Hepatocyte (in vitro differentiated cells): ENCODE measurements at regions not wholly inside any gene's neighbourhood (a gene's known extent, or its start where the extent isn't known, plus 50 kb on each side); places are given as distances from the start of the nearest gene placed in this dataset.

Source experiments
- EZH2 ChIP-seq: fragments of 200-600 bp; sonication (generic); IDR thresholded peaks from 2 replicates; pipeline ENCODE4 v1.6.1; 2016; ENCODE audit warnings: antibody characterized with exemption, mild to moderate bottlenecking, borderline replicate concordance
- TF ChIP-seq, protein P1 (sequence below): fragments of 200-600 bp; sonication (generic); IDR thresholded peaks from 2 replicates; pipeline ENCODE4 v1.5.1; 2016; ENCODE audit warnings: antibody characterized with exemption, mild to moderate bottlenecking; ENCODE audit not compliant: poor library complexity

DNA sequence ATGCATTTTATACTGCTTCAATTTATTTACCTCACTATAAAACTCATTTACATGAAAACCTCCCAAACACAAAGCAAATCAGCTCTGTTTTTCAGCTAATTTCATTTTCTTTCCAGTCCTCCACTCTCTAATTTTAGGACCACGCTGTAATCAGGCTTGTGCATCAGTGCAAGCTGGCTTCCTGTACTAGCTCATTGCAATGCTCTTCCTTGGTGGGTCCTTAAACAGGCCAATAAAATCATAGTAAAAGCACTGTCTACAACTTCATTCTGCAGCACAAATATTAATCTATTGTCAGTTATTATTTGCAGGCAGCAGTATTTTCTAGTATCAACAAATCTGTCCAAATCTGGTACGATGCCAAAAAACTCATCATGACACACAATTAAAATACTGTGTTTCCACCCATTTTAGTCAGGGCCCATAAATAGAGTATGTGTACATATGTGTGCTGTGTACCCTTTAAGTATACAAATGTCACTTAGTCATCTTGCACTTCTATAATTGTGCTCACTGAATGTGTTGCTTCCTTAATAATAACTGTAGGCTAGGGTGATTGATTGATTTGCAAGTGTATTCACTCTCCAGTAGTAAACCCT, 178.2 kb upstream of the HCCS start:
- TF ChIP-seq, protein P1, sequence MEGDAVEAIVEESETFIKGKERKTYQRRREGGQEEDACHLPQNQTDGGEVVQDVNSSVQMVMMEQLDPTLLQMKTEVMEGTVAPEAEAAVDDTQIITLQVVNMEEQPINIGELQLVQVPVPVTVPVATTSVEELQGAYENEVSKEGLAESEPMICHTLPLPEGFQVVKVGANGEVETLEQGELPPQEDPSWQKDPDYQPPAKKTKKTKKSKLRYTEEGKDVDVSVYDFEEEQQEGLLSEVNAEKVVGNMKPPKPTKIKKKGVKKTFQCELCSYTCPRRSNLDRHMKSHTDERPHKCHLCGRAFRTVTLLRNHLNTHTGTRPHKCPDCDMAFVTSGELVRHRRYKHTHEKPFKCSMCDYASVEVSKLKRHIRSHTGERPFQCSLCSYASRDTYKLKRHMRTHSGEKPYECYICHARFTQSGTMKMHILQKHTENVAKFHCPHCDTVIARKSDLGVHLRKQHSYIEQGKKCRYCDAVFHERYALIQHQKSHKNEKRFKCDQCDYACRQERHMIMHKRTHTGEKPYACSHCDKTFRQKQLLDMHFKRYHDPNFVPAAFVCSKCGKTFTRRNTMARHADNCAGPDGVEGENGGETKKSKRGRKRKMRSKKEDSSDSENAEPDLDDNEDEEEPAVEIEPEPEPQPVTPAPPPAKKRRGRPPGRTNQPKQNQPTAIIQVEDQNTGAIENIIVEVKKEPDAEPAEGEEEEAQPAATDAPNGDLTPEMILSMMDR: no peak
- TF ChIP-seq EZH2: no peak
